Activated CD8-positive, alpha-beta memory T cell treated with anti-CD3 and anti-CD28 coated beads for 24 hours (primary cell): ENCODE measurements at regions not wholly inside any gene's neighbourhood (a gene's known extent, or its start where the extent isn't known, plus 50 kb on each side); places are given as distances from the start of the nearest gene placed in this dataset.

Experiments
- DNase-seq: peaks from one replicate; pipeline ENCODE4 v3.0.0-alpha.2; 2020

DNA sequence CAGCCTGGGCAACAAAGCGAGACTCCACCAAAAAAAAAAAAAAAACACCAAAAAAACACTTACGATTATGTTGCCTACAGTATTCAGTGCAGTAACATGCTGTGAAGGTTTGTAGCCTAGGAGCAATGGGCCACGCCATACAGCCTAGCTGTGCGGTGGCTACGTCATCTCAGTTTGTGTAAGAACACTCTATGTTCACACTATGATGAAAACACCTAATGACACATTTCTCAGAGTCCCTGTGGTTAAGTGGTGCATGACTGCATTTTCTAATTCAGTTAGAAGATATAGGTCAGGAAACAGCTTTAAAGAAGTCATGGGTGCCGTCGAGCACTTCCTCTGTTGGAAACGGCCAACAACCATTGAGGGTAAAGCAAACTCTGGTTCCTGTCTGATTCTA lies 75.7 kb upstream of the ANO1 start:
- DNase-seq = no peak

- DNase-seq = no peak
These were observed 72.9 kb upstream of the ANO1 start for GRCh38 chr11:70005107-70005818.

DNA sequence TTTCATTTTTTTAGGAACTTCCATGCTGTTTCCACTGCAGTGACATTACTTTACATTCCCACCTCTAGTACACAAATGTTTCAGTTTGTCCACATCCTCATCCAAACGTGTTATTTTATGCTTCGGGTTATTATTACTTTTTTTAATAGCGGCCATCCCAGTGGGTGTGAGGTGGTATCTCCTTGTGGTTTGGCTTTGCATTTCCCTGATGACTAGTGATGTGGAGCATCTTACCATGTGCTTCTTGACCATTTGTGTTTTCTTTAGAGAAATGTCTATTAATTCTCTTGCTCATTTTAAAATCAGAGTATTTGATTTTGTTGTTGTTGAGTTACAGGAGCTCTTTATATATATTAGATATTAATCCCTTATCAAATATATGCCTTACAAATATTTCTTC lies 70.3 kb upstream of the ANO1 start:
- no peak for DNase-seq

DNA sequence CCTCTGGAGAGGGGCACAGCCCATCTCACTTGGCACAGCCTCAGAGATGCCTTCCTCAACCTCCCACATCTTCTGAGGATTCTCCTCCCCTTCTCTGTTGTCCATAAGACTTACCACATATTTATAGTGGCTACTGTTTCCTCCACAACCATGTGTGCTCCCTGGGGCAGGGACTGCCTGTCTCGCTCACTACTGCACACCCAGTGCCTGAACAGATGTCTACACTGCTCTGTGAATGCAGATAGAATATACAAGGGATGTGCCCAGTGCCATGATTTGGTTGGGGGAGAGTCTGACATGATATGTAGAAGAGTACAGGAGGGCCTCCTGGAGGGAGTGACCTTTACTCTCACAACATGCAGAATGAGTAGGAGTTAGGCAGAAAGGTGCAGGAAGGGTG lies 67.3 kb upstream of the ANO1 start:
- no peak for DNase-seq

DNA sequence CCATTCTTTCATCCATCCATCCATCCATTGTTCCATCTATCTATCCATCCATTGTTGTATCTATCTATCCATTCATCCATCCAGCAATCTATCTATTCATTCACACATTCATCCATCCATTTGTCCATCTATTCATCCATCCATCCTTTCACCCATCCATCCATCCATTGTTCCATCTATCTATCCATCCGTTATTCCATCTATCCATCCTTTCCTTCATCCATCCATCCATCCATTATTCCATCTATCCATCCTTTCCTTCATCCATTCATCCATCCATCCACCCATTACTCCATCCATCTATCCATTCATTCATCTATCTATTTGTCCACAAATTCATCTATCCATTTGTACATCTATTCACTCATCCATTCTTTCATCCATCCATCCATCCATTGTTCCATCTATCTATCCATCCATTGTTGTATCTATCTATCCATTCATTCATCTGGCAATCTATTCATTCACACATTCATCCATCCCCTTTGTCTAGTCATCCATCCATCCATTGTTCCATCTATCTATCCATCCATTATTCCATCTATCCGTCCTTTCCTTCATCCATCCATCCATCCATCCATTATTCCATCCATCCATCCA lies 65.9 kb upstream of the ANO1 start:
- DNase-seq = no peak

- DNase-seq = no peak
These were observed 63.8 kb upstream of the ANO1 start for GRCh38 chr11:70014291-70014690.

GRCh38 chr11:70016666-70017367 lies 61.3 kb upstream of the ANO1 start:
- no peak for DNase-seq

- DNase-seq = no peak
These were observed 59.3 kb upstream of the ANO1 start for GRCh38 chr11:70018816-70019215.

DNA sequence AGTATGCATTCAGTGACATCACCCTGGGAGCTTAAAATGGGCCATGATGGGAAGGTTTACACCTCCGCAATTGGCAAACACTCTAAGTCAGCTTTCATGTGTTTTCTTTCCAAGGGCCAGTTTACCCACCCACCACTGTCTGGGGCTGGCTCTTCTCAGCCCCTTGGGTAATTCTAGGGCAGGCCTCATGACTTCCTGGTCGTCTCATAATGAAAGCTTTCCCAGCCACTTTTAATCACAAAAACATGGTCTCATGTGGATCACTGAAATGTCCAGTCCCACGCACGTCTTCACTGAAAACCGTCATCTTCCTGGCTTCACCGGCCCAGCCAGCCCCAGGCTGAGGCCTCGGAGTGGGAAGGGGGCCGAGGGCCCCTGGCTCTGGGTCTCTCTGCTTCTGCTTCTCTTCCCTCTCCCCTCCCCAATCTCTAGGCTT lies 58.5 kb upstream of the ANO1 start:
- no peak for DNase-seq

GRCh38 chr11:70020336-70021214 lies 57.5 kb upstream of the ANO1 start:
- DNase-seq = no peak

DNA sequence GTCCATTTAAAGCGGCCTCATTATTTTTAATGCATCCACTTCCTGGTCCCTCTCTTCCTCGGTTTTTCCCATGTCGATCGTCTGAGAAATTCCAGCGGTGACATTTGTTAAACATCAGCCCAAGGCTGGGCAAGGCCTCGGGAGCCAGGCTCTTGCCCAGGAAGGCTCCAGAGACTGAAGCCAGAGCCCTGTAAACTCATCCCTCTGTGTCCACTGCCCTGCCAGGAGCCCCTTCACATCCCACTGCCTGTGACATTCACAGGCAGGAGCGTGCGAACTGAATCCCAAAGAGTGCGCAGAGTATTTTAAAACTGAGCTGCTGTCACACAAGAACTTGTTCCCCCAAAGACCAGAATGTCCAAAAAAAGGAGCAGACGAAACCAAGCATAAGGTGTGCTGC lies 56.5 kb upstream of the ANO1 start:
- DNase-seq = no peak

DNA sequence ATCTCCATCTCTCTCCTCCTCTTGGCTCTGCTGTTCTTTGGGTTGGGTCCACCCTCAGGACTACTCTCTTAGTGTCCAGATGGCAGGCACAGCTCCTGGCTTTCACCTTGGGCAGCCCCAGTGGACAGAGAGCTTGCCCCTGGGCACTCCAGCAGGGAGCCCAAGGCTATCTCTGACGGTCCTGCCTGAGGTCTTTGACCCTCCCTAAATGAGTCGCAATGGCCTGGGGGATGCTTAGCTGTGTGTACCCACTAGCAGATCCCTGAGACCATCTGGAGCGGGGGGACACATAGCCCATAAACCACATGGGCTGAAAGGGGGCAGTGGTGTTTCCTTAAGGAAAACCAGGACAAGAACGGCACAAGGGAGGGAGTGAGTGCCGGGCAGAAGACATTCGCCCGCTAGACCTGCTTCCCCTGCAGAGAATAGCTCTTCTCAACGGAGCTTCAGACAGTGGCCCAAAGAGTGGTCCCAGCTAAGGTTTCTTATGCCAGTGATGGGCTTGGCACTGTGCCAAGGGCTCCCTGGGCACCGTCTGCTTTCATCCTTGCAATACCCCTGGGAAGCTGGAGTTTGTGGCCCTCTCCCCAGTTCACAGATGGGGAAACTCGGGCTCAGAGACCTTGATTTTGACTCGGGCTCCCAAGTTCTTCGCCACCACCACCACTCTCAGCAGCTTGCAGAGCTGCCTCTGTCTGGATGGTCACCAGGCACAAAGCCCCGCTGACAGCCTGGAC lies 53.9 kb upstream of the ANO1 start:
- no peak for DNase-seq

DNA sequence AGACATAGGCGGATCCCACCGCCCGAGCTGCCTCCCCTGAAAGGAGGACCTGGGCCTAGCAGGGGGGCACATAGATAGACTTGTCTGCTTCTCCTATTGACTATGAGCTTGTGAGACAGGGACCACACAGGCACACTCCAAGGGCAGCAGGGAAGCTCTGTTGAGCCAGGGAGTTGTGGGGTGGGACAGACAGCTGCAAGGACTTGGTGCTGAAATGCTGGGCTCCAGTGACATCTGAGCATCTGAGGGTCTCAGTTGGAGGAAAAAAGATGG lies 53.4 kb upstream of the ANO1 start:
- DNase-seq = no peak

DNA sequence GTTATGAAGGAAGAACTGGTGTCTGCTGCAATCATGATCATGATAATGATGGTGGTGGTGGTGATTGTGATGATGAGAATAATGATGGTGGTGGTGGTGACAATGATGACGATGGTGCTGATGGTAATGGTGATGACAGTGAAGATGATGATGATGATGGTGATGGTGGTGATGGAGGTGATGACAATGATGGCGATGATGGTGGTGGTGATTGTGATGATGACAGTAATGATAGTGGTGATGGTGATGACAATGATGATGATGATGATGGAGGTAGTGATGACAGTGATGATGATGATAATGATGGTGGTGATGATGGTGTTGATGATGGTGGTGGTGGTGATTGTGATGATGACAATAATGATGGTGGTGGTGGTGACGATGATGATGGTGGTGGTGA lies 52.8 kb upstream of the ANO1 start:
- DNase-seq = no peak

DNA sequence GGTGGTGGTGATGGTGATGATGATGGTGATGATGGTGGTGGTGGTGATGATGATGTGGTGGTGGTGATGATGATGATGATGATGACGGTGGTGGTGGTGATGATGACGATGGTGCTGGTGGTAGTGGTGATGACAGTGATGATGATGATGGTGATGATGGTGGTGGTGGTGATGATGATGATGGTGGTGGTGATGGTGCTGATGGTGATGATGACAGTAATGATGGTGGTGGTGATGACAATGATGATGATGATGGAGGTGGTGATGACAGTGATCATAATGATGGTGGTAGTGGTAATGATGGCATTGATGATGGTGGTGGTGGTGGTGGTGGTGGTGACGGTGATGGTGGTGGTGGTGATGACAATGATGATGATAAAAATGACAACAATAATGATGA lies 52.1 kb upstream of the ANO1 start:
- no peak for DNase-seq

- DNase-seq = no peak
These were observed 51.4 kb upstream of the ANO1 start for GRCh38 chr11:70026726-70027125.

DNA sequence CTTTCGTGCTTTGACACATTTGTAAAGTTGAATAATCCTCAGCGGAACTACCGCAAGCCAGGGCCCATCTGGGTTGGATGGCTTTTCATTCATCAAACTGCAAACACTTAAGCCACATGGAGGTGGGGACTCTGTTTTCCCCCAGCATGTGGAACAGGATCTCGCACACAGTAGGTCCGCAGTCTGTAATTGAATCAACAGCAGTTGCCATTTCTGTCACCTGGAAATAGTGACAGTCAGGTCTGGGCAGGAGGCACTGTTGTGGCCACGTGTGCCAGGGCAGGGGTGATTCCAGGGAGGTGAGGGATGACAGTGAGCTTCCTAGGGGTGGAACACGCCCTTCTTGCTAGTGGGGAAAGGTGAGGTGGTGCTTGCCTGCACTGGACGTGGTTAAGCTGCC lies 50.7 kb upstream of the ANO1 start:
- DNase-seq = peak; percentile 13

- DNase-seq = peak; percentile 21
These were observed 49.8 kb upstream of the ANO1 start for GRCh38 chr11:70028147-70028855.
